ENCODE measurements at regions not wholly inside any gene's neighbourhood (a gene's known extent, or its start where the extent isn't known, plus 50 kb on each side); places are given as distances from the start of the nearest gene placed in this dataset.

DNA sequence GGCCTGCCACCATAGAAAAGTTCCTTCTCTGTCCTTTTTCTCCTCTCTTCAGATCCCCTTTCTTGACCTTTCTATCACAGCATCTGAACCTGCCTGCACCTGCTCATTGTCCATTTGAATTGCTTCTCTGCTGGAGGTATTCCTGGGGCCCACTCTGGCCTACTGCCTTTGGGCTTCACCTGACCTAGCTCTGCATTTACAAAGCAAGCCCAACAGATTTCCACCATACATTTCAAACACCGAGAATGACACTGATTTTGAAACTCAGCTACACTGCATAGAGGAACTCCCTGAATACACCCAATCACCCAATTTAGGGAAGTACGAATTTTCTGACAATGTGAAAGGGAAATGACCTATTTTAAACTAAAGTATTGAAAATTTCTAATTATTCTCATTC lies 284.5 kb upstream of the USP25 start:
- TF ChIP-seq, protein P1, sequence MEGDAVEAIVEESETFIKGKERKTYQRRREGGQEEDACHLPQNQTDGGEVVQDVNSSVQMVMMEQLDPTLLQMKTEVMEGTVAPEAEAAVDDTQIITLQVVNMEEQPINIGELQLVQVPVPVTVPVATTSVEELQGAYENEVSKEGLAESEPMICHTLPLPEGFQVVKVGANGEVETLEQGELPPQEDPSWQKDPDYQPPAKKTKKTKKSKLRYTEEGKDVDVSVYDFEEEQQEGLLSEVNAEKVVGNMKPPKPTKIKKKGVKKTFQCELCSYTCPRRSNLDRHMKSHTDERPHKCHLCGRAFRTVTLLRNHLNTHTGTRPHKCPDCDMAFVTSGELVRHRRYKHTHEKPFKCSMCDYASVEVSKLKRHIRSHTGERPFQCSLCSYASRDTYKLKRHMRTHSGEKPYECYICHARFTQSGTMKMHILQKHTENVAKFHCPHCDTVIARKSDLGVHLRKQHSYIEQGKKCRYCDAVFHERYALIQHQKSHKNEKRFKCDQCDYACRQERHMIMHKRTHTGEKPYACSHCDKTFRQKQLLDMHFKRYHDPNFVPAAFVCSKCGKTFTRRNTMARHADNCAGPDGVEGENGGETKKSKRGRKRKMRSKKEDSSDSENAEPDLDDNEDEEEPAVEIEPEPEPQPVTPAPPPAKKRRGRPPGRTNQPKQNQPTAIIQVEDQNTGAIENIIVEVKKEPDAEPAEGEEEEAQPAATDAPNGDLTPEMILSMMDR (conservative IDR thresholded peaks at IDR 0.05 in 1 of 2, IDR thresholded peaks at IDR 0.05 in 1 of 2; ENCODE audit: extremely low read depth in 1 of 2, insufficient read depth in 1 of 2, low read depth in 1 of 2, low read length in 2 of 2): no peak
- no peak for TF ChIP-seq EZH2 (IDR thresholded peaks at IDR 0.05; ENCODE audit: borderline replicate concordance, low read length)
